ENCODE measurements at regions not wholly inside any gene's neighbourhood (a gene's known extent, or its start where the extent isn't known, plus 50 kb on each side); places are given as distances from the start of the nearest gene placed in this dataset.

GRCh38 chr2:144011553-144011952 is 508.4 kb downstream of the ZEB2 start:
- Histone ChIP-seq H3K4me2 (replicated peaks; ENCODE audit: low read depth, low read length, poor library complexity, severe bottlenecking) (no peak overlapping the region), H3K27ac (ENCODE audit: low read length in 2 of 2) (no peak overlapping the region), H4K20me1 (ENCODE audit: control insufficient read depth, insufficient read depth, low read length, poor library complexity, severe bottlenecking) (no peaks in the 10 kb centered on the region), H3K36me3 (replicated peaks in 1 of 2; ENCODE audit: control extremely low read depth in 1 of 2, control insufficient read depth in 1 of 2, extremely low read depth in 1 of 2, insufficient read depth in 2 of 2, low read length in 1 of 2) (no peaks in the 10 kb centered on the region), H3K79me2 (ENCODE audit: control insufficient read depth, insufficient read depth, low read length) (no peaks in the 10 kb centered on the region), H2AFZ (ENCODE audit: insufficient read depth, low read depth, low read length, poor library complexity, severe bottlenecking) (no peak overlapping the region), H3K4me3 (ENCODE audit: control extremely low read depth in 1 of 5, extremely low read depth in 1 of 5, insufficient read depth in 1 of 5, low read depth in 2 of 5, low read length in 4 of 5) (no peak overlapping the region), H3K27me3 (replicated peaks in 1 of 4; ENCODE audit: control extremely low read depth in 1 of 4, control insufficient read depth in 3 of 4, insufficient read depth in 4 of 4, low read length in 3 of 4) (no peaks in the 10 kb centered on the region), H3K9ac (ENCODE audit: low read length) (no peak overlapping the region), H3K4me1 (ENCODE audit: control insufficient read depth in 2 of 2, insufficient read depth in 2 of 2, low read length in 2 of 2) (no peaks in the 10 kb centered on the region), H3K9me3 (ENCODE audit: control extremely low read depth in 1 of 3, control insufficient read depth in 2 of 3, insufficient read depth in 1 of 3, low read length in 2 of 3) (no peaks in the 10 kb centered on the region)
- Mint-ChIP-seq H3K4me3 (no peak overlapping the region), H3K27ac (no peak overlapping the region), H3K9me3 (ENCODE audit: insufficient read depth) (no peaks in the 10 kb centered on the region), H3K4me1 (peaks cover 12% of the 10 kb centered on the region), H3K27me3 (no peaks in the 10 kb centered on the region)
- no peak for TF ChIP-seq EZH2 (IDR thresholded peaks at IDR 0.05; ENCODE audit: borderline replicate concordance, insufficient read depth, low read depth, low read length, poor library complexity, severe bottlenecking)
- no peak for TF ChIP-seq CTCF (IDR thresholded peaks at IDR 0.05)
- DNase-seq (no peak), ATAC-seq (ENCODE audit: low read depth) (no peak)
- 100% methylated on average over 1 of the region's 2 CpGs for WGBS (ENCODE audit: insufficient coverage)
- intact Hi-C loops (cut with micrococcal nuclease) = no loop called here
- ChIA-PET POLR2A (no interaction called here), CTCF (interaction anchor here (1.1 kb wide), 1 partner anchor 9 kb away, joined by 3 read pairs; no protein-coding TSS in a partner anchor)

- H3K4me2 ChIP-seq (replicated peaks; ENCODE audit: low read depth, low read length, poor library complexity, severe bottlenecking) = no peak overlapping the region
- CTCF ChIA-PET = interaction anchor here (1.1 kb wide), 1 partner anchor 9 kb away, joined by 3 read pairs; no protein-coding TSS in a partner anchor
These were observed 508.8 kb downstream of the ZEB2 start for GRCh38 chr2:144011098-144011497.

More at GRCh38 chr2:144011098-144011497, 508.8 kb downstream of the ZEB2 start:
- DNase-seq (no peak), ATAC-seq (ENCODE audit: low read depth) (no peak)
- no peaks in the 10 kb centered on the region for H3K36me3 ChIP-seq (replicated peaks in 1 of 2; ENCODE audit: control extremely low read depth in 1 of 2, control insufficient read depth in 1 of 2, extremely low read depth in 1 of 2, insufficient read depth in 2 of 2, low read length in 1 of 2)
- no peak overlapping the region for H3K9ac ChIP-seq (ENCODE audit: low read length)
- no peaks in the 10 kb centered on the region for H3K79me2 ChIP-seq (ENCODE audit: control insufficient read depth, insufficient read depth, low read length)
- H4K20me1 ChIP-seq (ENCODE audit: control insufficient read depth, insufficient read depth, low read length, poor library complexity, severe bottlenecking) = no peaks in the 10 kb centered on the region
- Mint-ChIP-seq H3K4me3 (no peak overlapping the region), H3K9me3 (ENCODE audit: insufficient read depth) (no peaks in the 10 kb centered on the region), H3K27me3 (no peaks in the 10 kb centered on the region), H3K27ac (no peak overlapping the region), H3K4me1 (peaks cover 12% of the 10 kb centered on the region)
- intact Hi-C loops (cut with micrococcal nuclease) = no loop called here
- TF ChIP-seq CTCF (IDR thresholded peaks at IDR 0.05) (no peak), EZH2 (IDR thresholded peaks at IDR 0.05; ENCODE audit: borderline replicate concordance, insufficient read depth, low read depth, low read length, poor library complexity, severe bottlenecking) (no peak)
- H3K4me3 ChIP-seq (ENCODE audit: control extremely low read depth in 1 of 5, extremely low read depth in 1 of 5, insufficient read depth in 1 of 5, low read depth in 2 of 5, low read length in 4 of 5) = no peak overlapping the region
- H3K4me1 ChIP-seq (ENCODE audit: control insufficient read depth in 2 of 2, insufficient read depth in 2 of 2, low read length in 2 of 2) = no peaks in the 10 kb centered on the region
- H3K27me3 ChIP-seq (replicated peaks in 1 of 4; ENCODE audit: control extremely low read depth in 1 of 4, control insufficient read depth in 3 of 4, insufficient read depth in 4 of 4, low read length in 3 of 4) = no peaks in the 10 kb centered on the region
- H2AFZ ChIP-seq (ENCODE audit: insufficient read depth, low read depth, low read length, poor library complexity, severe bottlenecking) = no peak overlapping the region
- H3K9me3 ChIP-seq (ENCODE audit: control extremely low read depth in 1 of 3, control insufficient read depth in 2 of 3, insufficient read depth in 1 of 3, low read length in 2 of 3) = no peaks in the 10 kb centered on the region
- POLR2A ChIA-PET = no interaction called here
- H3K27ac ChIP-seq (ENCODE audit: low read length in 2 of 2) = no peak overlapping the region
